ENCODE measurements at regions not wholly inside any gene's neighbourhood (a gene's known extent, or its start where the extent isn't known, plus 50 kb on each side); places are given as distances from the start of the nearest gene placed in this dataset.

GRCh38 chr7:10874666-10875065, 99.0 kb upstream of the PHF14 start:
- DNase-seq = no peak
- no peaks in the 10 kb centered on the region for H3K9me3 ChIP-seq (ENCODE audit: severe bottlenecking)
- TF ChIP-seq CTCF (IDR thresholded peaks at IDR 0.05; ENCODE audit: low read depth, low read length) = no peak
- no peaks in the 10 kb centered on the region for H3K36me3 ChIP-seq
- no peak overlapping the region for H3K4me3 ChIP-seq (ENCODE audit: low read depth, low read length)
- no peaks in the 10 kb centered on the region for H3K27me3 ChIP-seq (ENCODE audit: insufficient read depth, low read depth, severe bottlenecking)
- no peak overlapping the region for H3K27ac ChIP-seq

GRCh38 chr7:10875080-10875479, 98.6 kb upstream of the PHF14 start:
- no peak overlapping the region for H3K4me3 ChIP-seq (ENCODE audit: low read depth, low read length)
- H3K27me3 ChIP-seq (ENCODE audit: insufficient read depth, low read depth, severe bottlenecking) = no peaks in the 10 kb centered on the region
- no peaks in the 10 kb centered on the region for H3K9me3 ChIP-seq (ENCODE audit: severe bottlenecking)
- DNase-seq = no peak
- TF ChIP-seq CTCF (IDR thresholded peaks at IDR 0.05; ENCODE audit: low read depth, low read length) = no peak
- no peak overlapping the region for H3K27ac ChIP-seq
- H3K36me3 ChIP-seq = no peaks in the 10 kb centered on the region

GRCh38 chr7:10888861-10889260, 84.8 kb upstream of the PHF14 start:
- no peak for TF ChIP-seq CTCF (IDR thresholded peaks at IDR 0.05; ENCODE audit: low read depth, low read length)
- no peak for DNase-seq
- Histone ChIP-seq H3K36me3 (no peaks in the 10 kb centered on the region), H3K27me3 (ENCODE audit: insufficient read depth, low read depth, severe bottlenecking) (no peaks in the 10 kb centered on the region), H3K4me3 (ENCODE audit: low read depth, low read length) (no peak overlapping the region), H3K9me3 (ENCODE audit: severe bottlenecking) (no peaks in the 10 kb centered on the region), H3K27ac (no peak overlapping the region)

- Histone ChIP-seq H3K9me3 (ENCODE audit: severe bottlenecking) (no peaks in the 10 kb centered on the region), H3K27me3 (ENCODE audit: insufficient read depth, low read depth, severe bottlenecking) (no peaks in the 10 kb centered on the region), H3K36me3 (no peaks in the 10 kb centered on the region), H3K4me3 (ENCODE audit: low read depth, low read length) (no peak overlapping the region), H3K27ac (no peak overlapping the region)
- peak; percentile 59 for DNase-seq
- TF ChIP-seq CTCF (IDR thresholded peaks at IDR 0.05; ENCODE audit: low read depth, low read length) = peak; percentile 67
Measured at GRCh38 chr7:10889266-10889898, 84.3 kb upstream of the PHF14 start.

- no peak for DNase-seq
- no peak overlapping the region for H3K4me3 ChIP-seq (ENCODE audit: low read depth, low read length)
- no peaks in the 10 kb centered on the region for H3K9me3 ChIP-seq (ENCODE audit: severe bottlenecking)
- TF ChIP-seq CTCF (IDR thresholded peaks at IDR 0.05; ENCODE audit: low read depth, low read length) = no peak
- H3K27me3 ChIP-seq (ENCODE audit: insufficient read depth, low read depth, severe bottlenecking) = no peaks in the 10 kb centered on the region
- no peaks in the 10 kb centered on the region for H3K36me3 ChIP-seq
- H3K27ac ChIP-seq = no peak overlapping the region
Measured at GRCh38 chr7:10908600-10908999, 65.1 kb upstream of the PHF14 start.

GRCh38 chr7:10910447-10910846, 63.2 kb upstream of the PHF14 start:
- no peak for DNase-seq
- Histone ChIP-seq H3K9me3 (ENCODE audit: severe bottlenecking) (no peaks in the 10 kb centered on the region), H3K4me3 (ENCODE audit: low read depth, low read length) (no peak overlapping the region), H3K36me3 (no peaks in the 10 kb centered on the region), H3K27ac (no peak overlapping the region), H3K27me3 (ENCODE audit: insufficient read depth, low read depth, severe bottlenecking) (no peaks in the 10 kb centered on the region)
- TF ChIP-seq CTCF (IDR thresholded peaks at IDR 0.05; ENCODE audit: low read depth, low read length) = no peak
